WTC11 (cell line): ENCODE measurements at regions not wholly inside any gene's neighbourhood (a gene's known extent, or its start where the extent isn't known, plus 50 kb on each side); places are given as distances from the start of the nearest gene placed in this dataset.

Experiments used
- ATAC-seq: fragments of 200-7000 bp; cut with Tn5 transposase; 2 replicates; pipeline ENCODE4 v1.10.0; 2021; ENCODE audit warnings: mild to moderate bottlenecking, moderate library complexity
- CTCF ChIA-PET: fragments of 300-600 bp; sonication (Branson Sonifier 250); formaldehyde crosslinking; loops from one replicate; lab custom pipeline; 2021; ENCODE audit warnings: antibody characterized with exemption; lab: Charles Lee
- POLR2A ChIA-PET: fragments of 350-600 bp; sonication (Branson Sonifier 250); formaldehyde crosslinking; loops from one replicate; lab custom pipeline; 2021; ENCODE audit warnings: antibody characterized with exemption; lab: Charles Lee
- DNase-seq: peaks from one replicate; pipeline ENCODE4 v3.0.0; 2021; ENCODE audit warnings: low spot score
- H3K27ac Mint-ChIP-seq: 2 replicates; pipeline ENCODE4 v1.8.0; 2021; ENCODE audit warnings: mixed read lengths
- H3K27me3 Mint-ChIP-seq: 2 replicates; pipeline ENCODE4 v1.8.0; 2021; ENCODE audit warnings: low read depth, mild to moderate bottlenecking, moderate library complexity, mixed read lengths
- H3K36me3 Mint-ChIP-seq: 2 replicates; pipeline ENCODE4 v1.8.0; 2021; ENCODE audit warnings: mixed read lengths
- H3K4me1 Mint-ChIP-seq: 2 replicates; pipeline ENCODE4 v1.8.0; 2022; ENCODE audit warnings: mixed read lengths
- H3K4me3 Mint-ChIP-seq: 2 replicates; pipeline ENCODE4 v1.8.0; 2021; ENCODE audit warnings: mild to moderate bottlenecking, moderate library complexity, mixed read lengths
- H3K9me3 Mint-ChIP-seq: 2 replicates; pipeline ENCODE4 v1.8.0; 2021; ENCODE audit warnings: mixed read lengths
- ETV6 ChIP-seq: sonication (generic); formaldehyde crosslinking; IDR thresholded peaks from 2 replicates; pipeline ENCODE4 v1.8.1; 2022; ENCODE audit warnings: mild to moderate bottlenecking, missing genetic modification reagents
- FOXK1 ChIP-seq: sonication (generic); formaldehyde crosslinking; IDR thresholded peaks from 2 replicates; pipeline ENCODE4 v1.8.0; 2022; ENCODE audit warnings: mild to moderate bottlenecking, moderate library complexity, missing genetic modification reagents
- GTF2I ChIP-seq: fragments of 250-450 bp; sonication (Bioruptor Pico); conservative IDR thresholded peaks from 2 replicates; pipeline ENCODE4 v1.4.0; 2021; ENCODE audit warnings: mild to moderate bottlenecking
- KAT7 ChIP-seq: sonication (generic); formaldehyde crosslinking; IDR thresholded peaks from 2 replicates; pipeline ENCODE4 v1.8.1; 2023; ENCODE audit warnings: missing genetic modification reagents, mild to moderate bottlenecking, borderline replicate concordance
- MXD4 ChIP-seq: fragments of 250-450 bp; sonication (Bioruptor Pico); IDR thresholded peaks from 2 replicates; pipeline ENCODE4 v1.8.0; 2021; ENCODE audit warnings: mild to moderate bottlenecking, moderate library complexity, borderline replicate concordance
- NFE2L1 ChIP-seq: sonication (generic); formaldehyde crosslinking; IDR thresholded peaks from 2 replicates; pipeline ENCODE4 v1.8.1; 2023; ENCODE audit warnings: missing genetic modification reagents
- NFYB ChIP-seq: sonication (generic); formaldehyde crosslinking; conservative IDR thresholded peaks from 2 replicates; pipeline ENCODE4 v1.8.0; 2022; ENCODE audit warnings: low read depth, missing genetic modification reagents
- OVOL2 ChIP-seq: fragments of 250-450 bp; sonication (Bioruptor Pico); IDR thresholded peaks from 2 replicates; pipeline ENCODE4 v1.9.0; 2021; ENCODE audit warnings: mild to moderate bottlenecking, borderline replicate concordance
- SOX15 ChIP-seq: fragments of 250-450 bp; sonication (Bioruptor Pico); IDR thresholded peaks from 2 replicates; pipeline ENCODE4 v1.9.0; 2021; ENCODE audit warnings: mild to moderate bottlenecking
- TCF7 ChIP-seq: sonication (generic); formaldehyde crosslinking; IDR thresholded peaks from 2 replicates; pipeline ENCODE4 v1.8.0; 2022; ENCODE audit warnings: mild to moderate bottlenecking, low read depth, missing genetic modification reagents, moderate library complexity
- TEAD1 ChIP-seq: sonication (generic); formaldehyde crosslinking; IDR thresholded peaks from 2 replicates; pipeline ENCODE4 v1.8.0; 2022; ENCODE audit warnings: mild to moderate bottlenecking, missing genetic modification reagents
- TEAD4 ChIP-seq: sonication (generic); formaldehyde crosslinking; IDR thresholded peaks from 2 replicates; pipeline ENCODE4 v1.8.0; 2022; ENCODE audit warnings: mild to moderate bottlenecking, missing genetic modification reagents
- ZNF121 ChIP-seq: sonication (generic); formaldehyde crosslinking; IDR thresholded peaks from 2 replicates; pipeline ENCODE4 v1.8.0; 2023; ENCODE audit warnings: missing genetic modification reagents
- ZNF416 ChIP-seq: fragments of 250-450 bp; sonication (Bioruptor Pico); IDR thresholded peaks from 2 replicates; pipeline ENCODE4 v1.9.0; 2021; ENCODE audit warnings: mild to moderate bottlenecking, inconsistent platforms
- ZNF423 ChIP-seq: fragments of 250-450 bp; sonication (Bioruptor Pico); IDR thresholded peaks from 2 replicates; pipeline ENCODE4 v2.1.2; 2022; ENCODE audit warnings: mild to moderate bottlenecking, moderate library complexity
- TF ChIP-seq, protein P1 (sequence below): sonication (generic); formaldehyde crosslinking; IDR thresholded peaks from 2 replicates; pipeline ENCODE4 v1.8.0; 2022; ENCODE audit warnings: mild to moderate bottlenecking, missing genetic modification reagents
- TF ChIP-seq, protein P2 (sequence below): sonication (generic); formaldehyde crosslinking; IDR thresholded peaks from 2 replicates; pipeline ENCODE4 v1.8.1; 2022; ENCODE audit warnings: low read depth, mild to moderate bottlenecking, moderate library complexity, missing genetic modification reagents, borderline replicate concordance
- TF ChIP-seq, protein P3 (sequence below): sonication (generic); formaldehyde crosslinking; IDR thresholded peaks from 2 replicates; pipeline ENCODE4 v1.8.0; 2022; ENCODE audit warnings: mild to moderate bottlenecking, missing genetic modification reagents
- TF ChIP-seq, protein P4 (sequence below): fragments of 250-450 bp; sonication (Bioruptor Pico); IDR thresholded peaks from 2 replicates; pipeline ENCODE4 v1.9.0; 2021; ENCODE audit warnings: mild to moderate bottlenecking
- TF ChIP-seq, protein P5 (sequence below): fragments of 250-450 bp; sonication (Bioruptor Pico); IDR thresholded peaks from 2 replicates; pipeline ENCODE4 v1.8.0; 2021; ENCODE audit warnings: mild to moderate bottlenecking

DNA sequence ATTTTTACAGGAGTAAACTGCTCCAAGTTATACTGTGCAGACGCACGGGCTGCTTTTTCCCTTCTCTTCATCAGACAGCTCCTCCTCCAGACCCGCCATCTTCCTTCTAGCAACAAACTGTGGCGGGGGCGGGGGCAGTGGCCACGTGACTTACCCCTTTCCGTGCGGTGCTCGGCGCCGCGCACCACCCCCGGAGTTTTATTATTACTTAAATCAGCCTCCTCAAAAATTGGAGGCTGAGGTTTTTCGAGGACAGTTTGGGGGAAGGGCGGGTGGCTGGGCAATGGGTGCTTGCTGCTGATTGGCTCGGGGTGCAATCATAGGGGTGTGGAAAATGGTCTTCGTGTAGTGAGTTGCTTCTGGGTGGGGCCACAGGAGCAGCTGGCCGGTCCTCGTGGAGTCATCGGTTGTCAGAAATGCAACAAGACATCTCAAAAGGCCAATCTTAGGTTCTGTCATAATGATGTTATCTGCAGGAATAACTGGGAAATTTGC, 77.1 kb upstream of the MFGE8 start (continued):
- no peak for TF ChIP-seq TCF7 (CRISPR knock-in tag)

DNA sequence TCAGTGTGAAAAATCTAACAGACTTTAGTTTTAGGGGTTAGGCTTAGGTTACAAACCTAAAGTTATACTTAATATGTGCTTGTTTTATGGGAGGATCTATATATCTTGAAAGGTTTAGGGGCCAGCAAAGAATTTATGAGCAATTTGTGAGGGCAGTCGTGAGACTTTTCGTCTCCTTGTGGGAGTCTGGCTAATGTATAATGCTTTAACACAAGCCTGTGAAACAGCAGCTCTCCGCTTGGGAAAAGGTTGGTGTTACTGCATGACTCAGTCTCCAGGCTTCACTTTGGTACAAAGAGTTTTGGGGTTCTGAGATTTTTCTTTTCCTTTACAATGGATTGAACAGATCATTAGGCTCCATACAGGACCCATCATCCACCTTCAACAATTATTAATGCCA, 79.0 kb upstream of the MFGE8 start:
- ATAC-seq: no peak
- H3K27ac Mint-ChIP-seq: peak overlapping the region; percentile 97
- 0 out of 2 replicates have a peak overlapping the region, but pooled peaks have one; percentile 48 for H3K4me3 Mint-ChIP-seq
- DNase-seq: no peak
- H3K9me3 Mint-ChIP-seq: peaks cover 6% of the 10 kb centered on the region; the same call in 1 of the 2 replicates
- peaks cover 32% of the 10 kb centered on the region for H3K36me3 Mint-ChIP-seq
- peaks cover 17% of the 10 kb centered on the region for H3K27me3 Mint-ChIP-seq
- CTCF ChIA-PET: interaction anchor here (0.5 to 4.2 kb wide), 5 partner anchors 11 to 113 kb away, joined by 3 to 38 read pairs (median 6); no protein-coding TSS in a partner anchor
- POLR2A ChIA-PET: interaction anchor here (0.9 to 1.1 kb wide), 2 partner anchors 10 to 56 kb away, joined by 3 to 4 read pairs; no protein-coding TSS in a partner anchor
- TF ChIP-seq KAT7 (no peak), ZNF423 (CRISPR knock-in tag) (no peak), GTF2I (CRISPR knock-in tag) (no peak), MXD4 (CRISPR knock-in tag) (no peak), OVOL2 (no peak), SOX15 (CRISPR knock-in tag) (no peak)
- TF ChIP-seq, protein P1, sequence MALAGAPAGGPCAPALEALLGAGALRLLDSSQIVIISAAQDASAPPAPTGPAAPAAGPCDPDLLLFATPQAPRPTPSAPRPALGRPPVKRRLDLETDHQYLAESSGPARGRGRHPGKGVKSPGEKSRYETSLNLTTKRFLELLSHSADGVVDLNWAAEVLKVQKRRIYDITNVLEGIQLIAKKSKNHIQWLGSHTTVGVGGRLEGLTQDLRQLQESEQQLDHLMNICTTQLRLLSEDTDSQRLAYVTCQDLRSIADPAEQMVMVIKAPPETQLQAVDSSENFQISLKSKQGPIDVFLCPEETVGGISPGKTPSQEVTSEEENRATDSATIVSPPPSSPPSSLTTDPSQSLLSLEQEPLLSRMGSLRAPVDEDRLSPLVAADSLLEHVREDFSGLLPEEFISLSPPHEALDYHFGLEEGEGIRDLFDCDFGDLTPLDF (CRISPR knock-in tag): no peak
- TF ChIP-seq, protein P2, sequence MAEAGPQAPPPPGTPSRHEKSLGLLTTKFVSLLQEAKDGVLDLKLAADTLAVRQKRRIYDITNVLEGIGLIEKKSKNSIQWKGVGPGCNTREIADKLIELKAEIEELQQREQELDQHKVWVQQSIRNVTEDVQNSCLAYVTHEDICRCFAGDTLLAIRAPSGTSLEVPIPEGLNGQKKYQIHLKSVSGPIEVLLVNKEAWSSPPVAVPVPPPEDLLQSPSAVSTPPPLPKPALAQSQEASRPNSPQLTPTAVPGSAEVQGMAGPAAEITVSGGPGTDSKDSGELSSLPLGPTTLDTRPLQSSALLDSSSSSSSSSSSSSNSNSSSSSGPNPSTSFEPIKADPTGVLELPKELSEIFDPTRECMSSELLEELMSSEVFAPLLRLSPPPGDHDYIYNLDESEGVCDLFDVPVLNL (CRISPR knock-in tag): no peak
- peaks cover 92% of the 10 kb centered on the region for H3K4me1 Mint-ChIP-seq

DNA sequence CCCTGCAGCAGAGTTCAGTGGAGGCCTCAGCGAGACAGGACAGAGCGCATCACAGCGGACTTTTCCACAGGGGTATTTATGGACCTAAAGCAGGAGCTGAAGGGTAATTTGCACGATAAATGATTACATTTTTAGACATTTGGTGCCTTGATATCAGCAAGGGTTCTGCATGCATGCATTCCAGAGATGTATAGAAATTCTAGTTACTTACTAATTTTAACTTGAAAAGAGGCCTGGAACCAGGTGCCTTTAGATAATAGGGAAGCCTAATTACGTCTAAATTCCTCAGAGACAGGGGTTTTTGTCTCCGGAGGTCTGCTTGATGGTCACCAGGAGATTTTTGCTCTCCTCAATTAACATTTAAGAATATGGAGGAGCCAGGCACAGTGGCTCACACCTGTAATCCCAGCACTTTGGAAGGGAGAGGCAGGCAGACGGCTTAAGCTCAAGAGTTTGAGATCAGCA, 79.8 kb upstream of the MFGE8 start:
- H3K9me3 Mint-ChIP-seq: peaks cover 6% of the 10 kb centered on the region; the same call in 1 of the 2 replicates
- TF ChIP-seq TEAD1 (peak; percentile 17; the same call in 1 of the 2 replicates), TEAD4 (CRISPR knock-in tag) (no peak; the same call in 1 of the 2 replicates), ETV6 (CRISPR knock-in tag) (0 out of 2 replicates have a peak, but pooled peaks have one; percentile 7)
- DNase-seq: no peak
- CTCF ChIA-PET: interaction anchor here (1.0 to 4.2 kb wide), 5 partner anchors 11 to 114 kb away, joined by 3 to 38 read pairs (median 6); no protein-coding TSS in a partner anchor
- POLR2A ChIA-PET: interaction anchor here (1.0 to 1.7 kb wide), 5 partner anchors 8 to 98 kb away, joined by 3 to 8 read pairs (median 4); partner anchors contain the start of gene HAPLN3
- peak overlapping the region; percentile 48 for H3K4me3 Mint-ChIP-seq
- peak; percentile 64 for ATAC-seq
- peaks cover 36% of the 10 kb centered on the region for H3K36me3 Mint-ChIP-seq
- peak overlapping the region; percentile 97 for H3K27ac Mint-ChIP-seq
- peaks cover 24% of the 10 kb centered on the region for H3K27me3 Mint-ChIP-seq
- H3K4me1 Mint-ChIP-seq: peaks cover 91% of the 10 kb centered on the region

DNA sequence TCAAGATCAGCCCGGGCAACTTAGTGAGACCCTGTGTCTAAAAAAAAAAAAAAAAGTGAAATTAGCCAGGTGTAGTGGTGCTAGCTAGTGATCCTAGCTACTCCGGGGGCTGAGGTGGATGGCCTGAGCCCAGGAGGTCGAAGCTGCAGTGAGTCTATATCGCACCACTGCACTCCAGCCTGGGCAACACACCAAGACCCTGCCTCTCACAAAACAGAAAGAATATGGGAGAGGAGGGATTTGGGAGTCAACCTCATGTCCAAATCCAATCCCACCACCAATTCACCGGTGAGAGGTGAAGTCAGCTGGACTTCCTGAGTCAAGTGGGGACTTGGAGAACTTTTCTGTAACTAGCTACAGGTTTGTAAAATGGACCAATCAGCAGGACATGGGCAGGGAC, 80.5 kb upstream of the MFGE8 start:
- H3K4me1 Mint-ChIP-seq: peaks cover 91% of the 10 kb centered on the region
- peaks cover 31% of the 10 kb centered on the region for H3K27me3 Mint-ChIP-seq
- TF ChIP-seq ZNF121 (CRISPR knock-in tag) (peak; percentile 98), ZNF416 (CRISPR knock-in tag) (no peak), NFYB (CRISPR knock-in tag) (0 out of 2 replicates have a peak, but pooled peaks have one; percentile 20), NFE2L1 (CRISPR knock-in tag) (no peak), FOXK1 (no peak)
- TF ChIP-seq, protein P3, sequence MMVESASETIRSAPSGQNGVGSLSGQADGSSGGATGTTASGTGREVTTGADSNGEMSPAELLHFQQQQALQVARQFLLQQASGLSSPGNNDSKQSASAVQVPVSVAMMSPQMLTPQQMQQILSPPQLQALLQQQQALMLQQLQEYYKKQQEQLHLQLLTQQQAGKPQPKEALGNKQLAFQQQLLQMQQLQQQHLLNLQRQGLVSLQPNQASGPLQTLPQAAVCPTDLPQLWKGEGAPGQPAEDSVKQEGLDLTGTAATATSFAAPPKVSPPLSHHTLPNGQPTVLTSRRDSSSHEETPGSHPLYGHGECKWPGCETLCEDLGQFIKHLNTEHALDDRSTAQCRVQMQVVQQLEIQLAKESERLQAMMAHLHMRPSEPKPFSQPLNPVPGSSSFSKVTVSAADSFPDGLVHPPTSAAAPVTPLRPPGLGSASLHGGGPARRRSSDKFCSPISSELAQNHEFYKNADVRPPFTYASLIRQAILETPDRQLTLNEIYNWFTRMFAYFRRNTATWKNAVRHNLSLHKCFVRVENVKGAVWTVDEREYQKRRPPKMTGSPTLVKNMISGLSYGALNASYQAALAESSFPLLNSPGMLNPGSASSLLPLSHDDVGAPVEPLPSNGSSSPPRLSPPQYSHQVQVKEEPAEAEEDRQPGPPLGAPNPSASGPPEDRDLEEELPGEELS: no peak
- TF ChIP-seq, protein P2 (CRISPR knock-in tag): no peak
- TF ChIP-seq, protein P4, sequence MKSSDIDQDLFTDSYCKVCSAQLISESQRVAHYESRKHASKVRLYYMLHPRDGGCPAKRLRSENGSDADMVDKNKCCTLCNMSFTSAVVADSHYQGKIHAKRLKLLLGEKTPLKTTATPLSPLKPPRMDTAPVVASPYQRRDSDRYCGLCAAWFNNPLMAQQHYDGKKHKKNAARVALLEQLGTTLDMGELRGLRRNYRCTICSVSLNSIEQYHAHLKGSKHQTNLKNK: no peak
- TF ChIP-seq, protein P5, sequence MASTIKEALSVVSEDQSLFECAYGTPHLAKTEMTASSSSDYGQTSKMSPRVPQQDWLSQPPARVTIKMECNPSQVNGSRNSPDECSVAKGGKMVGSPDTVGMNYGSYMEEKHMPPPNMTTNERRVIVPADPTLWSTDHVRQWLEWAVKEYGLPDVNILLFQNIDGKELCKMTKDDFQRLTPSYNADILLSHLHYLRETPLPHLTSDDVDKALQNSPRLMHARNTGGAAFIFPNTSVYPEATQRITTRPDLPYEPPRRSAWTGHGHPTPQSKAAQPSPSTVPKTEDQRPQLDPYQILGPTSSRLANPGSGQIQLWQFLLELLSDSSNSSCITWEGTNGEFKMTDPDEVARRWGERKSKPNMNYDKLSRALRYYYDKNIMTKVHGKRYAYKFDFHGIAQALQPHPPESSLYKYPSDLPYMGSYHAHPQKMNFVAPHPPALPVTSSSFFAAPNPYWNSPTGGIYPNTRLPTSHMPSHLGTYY: no peak
- TF ChIP-seq, all 79 proteins: peak for 2
- peak overlapping the region; percentile 48 for H3K4me3 Mint-ChIP-seq
- peak; percentile 13 for ATAC-seq
- ChIA-PET POLR2A (interaction anchor here (0.8 to 1.7 kb wide), 8 partner anchors 8 to 99 kb away, joined by 3 to 8 read pairs (median 4); partner anchors contain the start of gene HAPLN3), CTCF (interaction anchor here (0.6 to 4.2 kb wide), 12 partner anchors 10 to 123 kb away, joined by 3 to 38 read pairs (median 4); no protein-coding TSS in a partner anchor)
- H3K9me3 Mint-ChIP-seq: peaks cover 6% of the 10 kb centered on the region; the same call in 1 of the 2 replicates
- DNase-seq: no peak
- peak overlapping the region; percentile 97 for H3K27ac Mint-ChIP-seq
- peaks cover 36% of the 10 kb centered on the region for H3K36me3 Mint-ChIP-seq
